Left lobe of liver (tissue), 2 donors: ENCODE measurements at regions not wholly inside any gene's neighbourhood (a gene's known extent, or its start where the extent isn't known, plus 50 kb on each side); places are given as distances from the start of the nearest gene placed in this dataset.
"Not testable (repeated sequence)": the region's sequence is repeated elsewhere in the genome, so short reads cannot be mapped to it uniquely, and the experiment has no call there.

ENCODE experiments used
- ATAC-seq: fragments of 200-7000 bp; cut with Tn5 transposase; one replicate; pipeline ENCODE4 v1.9.1; 2020; ENCODE audit warnings: mild to moderate bottlenecking, moderate library complexity
- DNase-seq: peaks from one replicate; pipeline ENCODE4 v3.0.0-alpha.2; 2020; ENCODE audit warnings: low spot score
- donor health status: DM: no; HTN: no; CAD: no; lungs with moderate emphysema.
- donor health status: DM: no; HTN: yes; CAD: no.

GRCh38 chr2:16067037-16067406 lies 126.7 kb downstream of the MYCN start:
- no peak for DNase-seq
- ATAC-seq, result no peak

- DNase-seq (no peak), ATAC-seq (no peak)
Observed at GRCh38 chr2:16066261-16067036, 126.1 kb downstream of the MYCN start.

GRCh38 chr2:16065272-16066069 lies 125.1 kb downstream of the MYCN start:
- DNase-seq, ATAC-seq: not testable (repeated sequence)

- no peak for ATAC-seq
Observed at GRCh38 chr2:16064745-16065144, 124.4 kb downstream of the MYCN start.

DNA sequence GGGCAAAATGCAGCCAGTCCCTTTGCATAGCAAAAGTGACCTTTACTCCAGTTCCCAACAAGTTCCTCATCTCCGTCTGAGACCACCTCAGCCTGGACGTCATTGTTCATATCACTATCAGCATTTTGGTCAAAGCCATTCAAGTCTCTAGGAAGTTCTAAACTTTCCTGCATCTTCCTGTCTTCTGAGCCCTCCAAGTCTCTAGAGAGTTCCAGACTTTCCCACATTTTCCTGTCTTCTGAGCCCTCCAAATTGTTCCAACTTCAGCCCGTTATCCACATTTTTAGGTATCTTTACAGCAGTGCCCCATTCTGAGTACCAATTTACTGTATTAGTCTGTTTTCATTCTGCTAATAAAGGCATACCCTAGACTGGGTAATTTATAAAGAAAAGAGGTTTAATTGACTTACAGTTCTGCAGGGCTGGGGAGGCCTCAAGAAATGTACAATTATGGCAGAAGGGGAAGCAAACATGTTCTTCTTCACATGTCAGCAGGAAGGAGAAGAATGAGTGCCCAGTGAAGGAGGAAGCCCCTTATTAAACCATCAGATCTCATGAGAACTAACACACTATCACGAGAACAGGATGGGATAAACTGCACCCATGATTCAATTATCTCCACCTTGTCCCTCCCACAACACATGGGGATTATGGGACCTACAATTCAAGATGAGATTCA lies 123.7 kb downstream of the MYCN start:
- DNase-seq, result no peak
- ATAC-seq, result no peak

More at GRCh38 chr2:16064745-16065144, 124.4 kb downstream of the MYCN start:
- no peak for DNase-seq

GRCh38 chr2:16063251-16063850 lies 123.0 kb downstream of the MYCN start:
- DNase-seq (no peak), ATAC-seq (no peak)

DNA sequence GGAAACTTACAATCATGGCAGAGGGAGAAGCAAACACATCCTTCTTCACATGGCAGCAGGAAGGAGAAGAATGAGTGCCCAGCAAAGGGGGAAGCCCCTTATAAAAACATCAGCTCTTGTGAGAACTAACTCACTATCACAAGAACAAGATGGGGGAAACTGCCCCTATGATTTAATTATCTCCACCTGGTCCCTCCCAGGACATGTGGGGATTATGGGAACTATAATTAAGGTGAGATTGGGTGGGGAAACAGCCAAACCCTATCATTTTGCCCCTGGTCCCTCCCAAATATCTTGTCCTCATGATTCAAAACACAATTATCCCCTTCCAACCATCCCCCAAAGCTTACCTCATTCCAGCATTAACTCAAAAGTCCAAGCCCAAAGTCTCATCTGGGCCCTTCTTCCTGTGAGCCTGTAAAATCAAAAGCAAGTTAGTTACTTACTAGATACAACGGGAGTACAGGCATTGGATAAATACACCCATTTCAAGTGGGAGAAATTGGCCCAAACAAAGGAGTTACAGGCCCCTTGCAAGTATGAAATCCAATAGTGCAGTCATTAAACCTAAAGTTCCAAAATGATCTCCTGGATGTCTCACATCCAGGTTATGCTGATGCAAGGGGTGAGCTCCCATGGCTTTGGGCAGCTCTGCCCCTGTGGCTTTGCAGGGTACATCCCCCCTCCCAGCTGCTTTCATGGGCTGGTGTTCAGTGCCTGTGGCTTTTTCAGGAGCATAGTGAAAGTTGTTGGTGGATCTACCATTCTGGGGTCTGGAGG lies 122.3 kb downstream of the MYCN start:
- DNase-seq (no peak), ATAC-seq (no peak)

GRCh38 chr2:16061441-16062217 lies 121.3 kb downstream of the MYCN start:
- DNase-seq, result no peak
- no peak for ATAC-seq

DNA sequence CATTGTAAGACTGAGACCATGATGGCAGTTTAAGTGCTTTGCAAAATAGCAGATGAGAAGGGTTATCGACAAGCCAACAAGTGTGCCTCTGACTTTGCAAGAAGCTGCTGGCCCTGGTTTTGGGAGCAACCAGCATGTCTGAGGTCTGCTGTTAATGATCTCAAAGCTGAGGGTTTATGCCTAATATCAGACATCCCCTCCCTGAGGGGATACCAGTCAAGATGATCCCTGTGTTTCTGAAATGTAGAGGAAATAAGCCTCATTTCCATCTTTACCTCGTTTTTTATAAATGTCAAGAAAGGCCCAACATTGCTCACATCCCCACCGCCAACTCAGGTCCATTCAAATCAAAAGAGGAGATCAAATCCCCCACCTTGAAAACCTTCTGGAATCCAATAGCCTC lies 120.6 kb downstream of the MYCN start:
- DNase-seq (no peak), ATAC-seq (no peak)

DNA sequence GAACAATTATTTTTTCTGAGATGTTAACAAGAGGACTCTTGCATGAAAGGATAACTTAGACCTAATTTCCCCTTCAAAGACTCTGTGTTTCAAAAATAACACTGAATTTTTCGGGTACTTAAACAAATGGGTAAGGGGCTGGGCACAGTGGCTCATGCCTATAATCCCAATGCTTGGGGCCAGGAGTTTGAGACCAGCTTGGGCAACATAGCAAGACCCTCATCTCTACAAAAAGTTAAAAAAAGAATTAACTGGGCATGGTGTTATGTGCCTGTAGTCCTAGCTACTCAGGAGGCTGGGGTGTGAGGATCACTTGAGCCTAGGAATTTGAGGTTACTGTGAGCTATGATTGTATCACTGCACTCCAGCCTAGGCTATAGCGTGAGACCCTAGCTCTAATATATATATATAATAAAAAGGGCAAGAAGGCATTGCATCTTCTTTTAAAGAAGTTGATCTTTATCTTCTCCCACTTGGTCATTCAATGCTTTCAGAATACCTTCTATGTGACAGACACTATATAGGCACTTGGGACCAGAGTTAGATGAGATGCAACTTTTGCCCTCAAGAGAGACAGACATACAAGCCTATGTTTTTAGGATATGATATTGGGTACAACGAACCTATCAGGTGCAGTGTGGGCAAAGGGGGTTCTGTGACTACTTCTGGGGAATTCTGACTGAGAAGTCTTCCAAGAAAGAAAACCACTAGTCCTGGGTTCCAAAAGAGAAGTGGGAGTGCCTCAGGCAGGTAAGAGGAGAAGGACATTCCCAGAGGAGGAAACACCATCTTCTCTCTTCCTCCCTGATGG lies 120.0 kb downstream of the MYCN start:
- no peak for DNase-seq
- no peak for ATAC-seq

DNA sequence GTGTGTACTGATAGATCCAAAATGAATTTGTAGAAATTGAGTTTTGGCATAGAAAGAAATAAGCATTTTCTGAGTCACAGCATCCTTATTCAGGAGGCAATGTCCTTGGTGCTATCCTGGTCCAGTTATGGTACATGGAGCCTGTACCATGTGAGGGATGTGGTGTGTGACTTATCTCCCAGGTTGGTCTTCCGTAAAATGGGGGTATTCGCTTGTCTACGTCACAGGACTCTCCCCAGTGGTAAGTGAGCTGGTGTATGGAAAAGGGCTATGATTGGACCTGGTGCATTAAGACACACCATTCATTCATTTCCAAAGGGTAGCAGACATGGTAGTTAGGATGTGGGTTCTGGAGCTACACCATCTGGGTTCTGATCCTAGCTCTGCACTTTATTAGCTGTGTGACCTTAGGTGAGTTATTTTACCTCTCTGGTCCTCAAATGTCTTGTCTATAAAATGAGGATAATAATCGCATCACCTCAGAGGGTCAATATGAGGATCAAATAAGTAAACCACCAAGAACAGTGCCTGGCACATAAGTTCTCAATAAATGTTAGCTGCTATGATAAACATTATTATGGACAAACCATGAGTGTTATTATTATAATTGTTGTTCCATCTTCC lies 119.2 kb downstream of the MYCN start:
- no peak for DNase-seq
- no peak for ATAC-seq

GRCh38 chr2:16058747-16059358 lies 118.5 kb downstream of the MYCN start:
- ATAC-seq (no peak), DNase-seq (no peak)

DNA sequence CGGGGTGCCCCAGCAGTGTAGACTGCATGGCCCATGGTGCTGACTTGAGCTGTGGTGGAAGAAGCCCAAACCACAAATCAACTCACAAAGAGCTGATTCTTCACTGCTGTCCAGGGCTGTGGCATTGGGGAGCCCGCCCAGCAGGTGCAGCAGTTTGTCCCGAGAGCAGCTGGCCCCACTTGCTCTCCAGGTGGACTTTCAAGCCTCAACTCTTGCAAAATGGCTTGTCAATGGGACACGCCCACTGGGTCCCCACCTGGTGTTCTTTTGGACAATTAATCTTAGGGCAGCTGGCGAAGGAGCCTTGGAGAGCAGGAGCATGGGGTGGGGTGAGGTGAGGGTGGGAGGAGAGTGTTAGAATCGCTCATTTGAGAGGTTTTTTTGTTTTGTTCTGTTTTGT lies 117.9 kb downstream of the MYCN start:
- ATAC-seq, result no peak
- no peak for DNase-seq

DNA sequence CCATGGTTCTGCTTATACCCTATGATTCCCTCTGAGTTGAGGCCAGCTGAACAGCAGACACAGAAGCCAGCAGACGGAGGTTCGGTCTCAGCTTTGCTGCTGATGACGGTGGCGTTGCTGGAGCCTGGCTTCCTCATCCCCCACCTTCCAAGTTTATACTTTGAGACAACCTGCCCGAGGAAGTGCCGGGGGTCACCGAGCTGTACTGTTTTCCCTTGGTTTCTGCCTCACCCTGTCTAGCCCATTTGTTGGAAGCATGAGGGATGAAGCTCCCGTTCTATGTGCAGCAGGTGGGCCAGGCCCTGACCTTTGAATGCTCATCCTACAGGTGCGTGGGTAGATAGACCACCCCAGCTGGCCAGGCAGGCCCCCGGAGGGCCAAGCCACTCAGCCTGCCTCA lies 117.3 kb downstream of the MYCN start:
- no peak for ATAC-seq
- no peak for DNase-seq

DNA sequence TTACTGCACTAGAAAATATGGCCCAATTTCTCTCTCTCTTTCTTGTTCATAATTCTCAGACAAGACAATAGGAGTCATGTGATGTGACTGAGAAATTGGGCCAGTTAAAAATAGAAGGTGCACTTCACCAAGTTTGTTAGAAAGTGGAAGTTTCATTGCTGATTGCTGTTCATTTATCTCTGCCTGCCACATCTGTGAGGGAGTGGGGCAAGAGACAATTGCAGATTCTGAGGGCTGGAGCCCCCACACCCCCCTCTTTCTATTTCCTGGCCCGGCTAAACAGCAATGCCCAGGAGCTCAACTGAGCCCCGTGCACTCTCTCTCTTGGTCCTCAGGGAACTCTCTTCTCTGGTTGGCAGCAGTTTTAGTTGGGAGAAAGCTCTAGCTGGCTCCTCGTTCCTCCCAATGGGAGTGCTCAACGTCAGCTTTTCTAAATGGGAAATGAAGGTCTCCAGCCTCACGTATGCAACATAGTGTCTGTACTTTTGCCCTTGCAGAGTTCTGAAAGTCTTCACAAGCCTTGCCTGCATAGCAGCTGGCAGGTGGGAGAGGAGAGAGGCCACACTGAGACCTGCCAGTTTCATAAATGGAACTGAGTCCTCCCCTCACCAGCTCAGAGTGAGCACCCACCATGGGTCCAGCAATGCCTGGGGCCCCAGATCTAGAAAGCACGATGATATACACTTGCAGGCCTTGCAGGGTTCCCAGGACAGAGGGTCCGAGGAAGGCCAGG lies 115.7 kb downstream of the MYCN start:
- DNase-seq (no peak), ATAC-seq (no peak)

- no peak for ATAC-seq
- DNase-seq, result no peak
Observed at GRCh38 chr2:16053437-16054257, 113.3 kb downstream of the MYCN start.
